C1 segment of cervical spinal cord (tissue), 14 donors: ENCODE measurements at regions not wholly inside any gene's neighbourhood (a gene's known extent, or its start where the extent isn't known, plus 50 kb on each side); places are given as distances from the start of the nearest gene placed in this dataset.
A peak's percentile ranks its signal among the peaks of the same experiment; 100 is the strongest.
"Not testable (repeated sequence)": the region's sequence is repeated elsewhere in the genome, so short reads cannot be mapped to it uniquely, and the experiment has no call there.

Source experiments
- DNase-seq, 14 donors: peaks; one replicate each; lab custom pipeline; 2025; lab: John Stamatoyannopoulos, UW

GRCh38 chr7:112982441-112983063 lies 104.1 kb downstream of the GPR85 start:
- no peak for DNase-seq

- no peak for DNase-seq
Measured at GRCh38 chr7:112981966-112982365, 104.7 kb downstream of the GPR85 start.

DNA sequence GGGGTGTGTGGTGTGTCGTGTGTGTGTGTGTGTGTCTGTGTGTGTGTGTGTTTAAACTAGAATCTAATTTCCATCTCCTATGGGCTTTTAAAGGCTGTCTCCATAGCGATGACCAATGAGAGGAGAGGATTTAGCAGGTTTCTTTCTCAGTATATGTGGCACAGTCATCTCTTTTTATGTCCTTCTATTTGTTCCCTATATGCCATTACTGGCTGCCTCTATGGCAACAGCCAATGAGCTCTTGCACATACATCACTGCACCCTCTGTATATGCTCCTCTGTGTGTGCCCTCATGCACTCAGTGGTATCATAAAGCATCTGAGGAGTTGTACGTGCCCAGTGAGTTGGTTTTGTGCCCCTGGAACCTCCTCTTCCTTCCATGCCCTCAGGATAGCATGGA lies 107.6 kb downstream of the GPR85 start:
- not testable (repeated sequence) for DNase-seq

- DNase-seq: not testable (repeated sequence)
Measured at GRCh38 chr7:112977244-112977955, 109.2 kb downstream of the GPR85 start.

- no peak for DNase-seq
Measured at GRCh38 chr7:112970771-112971170, 115.9 kb downstream of the GPR85 start.

GRCh38 chr7:112969946-112970345 lies 116.7 kb downstream of the GPR85 start:
- no peak for DNase-seq

GRCh38 chr7:112965506-112965905 lies 121.1 kb downstream of the GPR85 start:
- DNase-seq: no peak

GRCh38 chr7:112963634-112964033 lies 123.0 kb downstream of the GPR85 start:
- DNase-seq: no peak

- no peak for DNase-seq
Measured at GRCh38 chr7:112962815-112963214, 123.8 kb downstream of the GPR85 start.

DNA sequence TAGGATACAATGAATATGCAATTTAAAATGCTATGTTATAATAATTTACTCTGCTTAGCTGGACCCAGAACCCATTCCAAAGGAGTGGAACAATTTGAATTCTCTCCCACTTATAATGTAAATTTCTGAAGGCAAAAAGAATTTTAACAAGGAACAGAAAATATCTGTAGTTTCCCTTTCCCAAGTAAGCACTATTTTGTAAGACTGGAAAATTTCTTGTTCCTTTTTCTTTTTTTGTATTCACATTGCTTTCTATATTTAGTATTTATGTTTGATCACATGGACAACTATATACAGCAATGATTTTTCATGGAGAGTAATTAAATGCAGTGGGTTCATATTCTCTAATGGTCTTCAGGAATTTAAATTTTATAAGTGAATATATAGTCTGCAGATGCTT lies 127.4 kb downstream of the GPR85 start:
- DNase-seq: no peak

DNA sequence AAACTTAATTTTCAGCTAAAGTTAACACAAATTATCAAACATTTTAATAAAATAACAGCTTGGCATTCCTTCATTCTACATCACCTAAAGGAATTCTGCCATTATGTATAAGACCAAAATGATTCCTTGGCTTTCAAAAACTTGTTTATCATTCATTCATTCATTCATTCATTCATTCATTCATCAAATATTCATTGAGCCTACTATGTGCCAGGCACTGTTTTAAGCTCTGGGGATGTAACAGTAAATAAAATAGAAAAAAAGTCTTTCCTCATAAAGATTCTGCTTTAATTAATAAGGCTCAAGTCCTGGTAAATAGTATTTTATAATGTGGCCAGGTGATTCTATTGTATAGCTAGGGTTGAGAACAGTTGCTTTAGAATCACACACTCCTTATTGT lies 127.9 kb downstream of the GPR85 start:
- no peak for DNase-seq

GRCh38 chr7:112957901-112958300 lies 128.7 kb downstream of the GPR85 start:
- no peak for DNase-seq

DNA sequence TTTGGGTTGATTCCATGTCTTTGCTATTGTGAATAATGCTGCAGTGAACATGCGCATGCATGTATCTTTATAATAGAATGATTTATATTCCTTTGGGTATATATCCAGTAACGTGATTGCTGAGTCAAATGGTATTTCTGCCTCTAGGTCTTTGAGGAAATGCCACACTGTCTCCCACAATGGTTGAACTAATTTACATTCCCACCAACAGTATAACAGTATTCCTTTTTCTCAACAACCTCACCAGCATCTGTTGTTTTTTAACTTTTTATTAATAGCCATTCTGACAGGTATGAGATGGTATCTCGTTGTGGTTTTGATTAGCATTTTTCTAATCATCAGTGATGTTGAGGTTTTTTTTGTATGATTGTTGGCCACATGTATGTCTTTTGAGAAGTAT lies 133.6 kb downstream of the GPR85 start:
- DNase-seq: not testable (repeated sequence)

- no peak for DNase-seq
Measured at GRCh38 chr7:112951070-112951469, 135.6 kb downstream of the GPR85 start.

DNA sequence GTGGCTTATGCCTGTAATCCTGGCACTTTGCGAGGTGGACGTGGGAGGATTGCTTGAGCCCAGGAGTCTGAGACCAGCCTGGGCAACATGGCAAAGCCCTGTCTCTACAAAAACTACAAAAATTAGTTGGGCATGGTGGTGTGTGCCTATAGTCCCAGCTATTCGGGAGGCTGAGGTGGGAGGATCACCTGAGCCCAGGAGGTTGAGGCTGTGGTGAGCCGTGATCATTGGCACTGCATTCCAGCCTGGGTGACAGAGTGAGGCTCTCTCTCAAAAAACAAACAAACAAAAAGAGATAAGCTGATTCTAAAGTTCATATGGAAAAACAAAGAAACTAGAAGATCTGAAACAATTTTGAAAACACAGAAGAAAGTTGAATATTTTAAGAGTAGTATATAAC lies 136.9 kb downstream of the GPR85 start:
- DNase-seq: not testable (repeated sequence)

GRCh38 chr7:112946350-112946749 lies 140.3 kb downstream of the GPR85 start:
- no peak for DNase-seq

- no peak for DNase-seq
Measured at GRCh38 chr7:112945046-112945445, 141.6 kb downstream of the GPR85 start.

DNA sequence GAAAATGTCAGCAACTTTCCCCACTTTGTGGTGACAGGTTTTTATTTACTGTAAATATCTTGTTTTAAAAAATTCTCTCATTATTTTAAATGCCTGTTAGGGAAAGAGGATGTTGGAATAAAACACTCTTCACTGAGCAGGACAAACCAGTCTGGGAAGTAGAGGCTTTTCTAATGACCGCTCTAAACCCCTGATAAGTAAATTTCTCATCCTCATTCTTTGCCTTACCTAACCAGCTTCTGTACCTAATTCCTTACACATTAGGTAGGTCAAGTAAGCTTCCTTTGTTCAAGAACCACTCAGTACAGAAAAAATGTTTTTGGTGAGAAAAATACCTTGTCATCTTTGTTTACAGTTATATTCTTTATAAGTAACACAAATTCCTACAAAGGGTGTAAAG lies 143.6 kb downstream of the GPR85 start:
- DNase-seq: no peak

DNA sequence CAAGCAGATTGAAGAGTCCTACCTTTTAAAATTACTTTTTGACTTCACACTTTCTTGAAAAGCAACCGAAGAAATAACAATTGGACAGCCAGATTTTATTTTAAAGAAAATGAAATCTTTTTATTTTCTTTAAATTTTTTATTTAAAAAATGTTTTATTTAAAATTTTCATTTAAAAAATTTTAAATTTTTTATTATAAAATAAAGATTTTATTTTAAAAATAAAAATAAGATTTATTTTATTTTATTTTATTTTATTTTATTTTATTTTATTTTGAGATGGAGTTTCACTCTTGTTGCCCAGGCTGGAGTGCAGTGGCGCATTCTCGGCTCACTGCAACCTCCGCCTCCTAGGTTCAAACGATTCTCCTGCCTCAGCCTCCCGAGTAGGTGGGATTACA lies 144.5 kb downstream of the GPR85 start:
- not testable (repeated sequence) for DNase-seq

- no peak for DNase-seq
Measured at GRCh38 chr7:112940314-112940732, 146.3 kb downstream of the GPR85 start.

DNA sequence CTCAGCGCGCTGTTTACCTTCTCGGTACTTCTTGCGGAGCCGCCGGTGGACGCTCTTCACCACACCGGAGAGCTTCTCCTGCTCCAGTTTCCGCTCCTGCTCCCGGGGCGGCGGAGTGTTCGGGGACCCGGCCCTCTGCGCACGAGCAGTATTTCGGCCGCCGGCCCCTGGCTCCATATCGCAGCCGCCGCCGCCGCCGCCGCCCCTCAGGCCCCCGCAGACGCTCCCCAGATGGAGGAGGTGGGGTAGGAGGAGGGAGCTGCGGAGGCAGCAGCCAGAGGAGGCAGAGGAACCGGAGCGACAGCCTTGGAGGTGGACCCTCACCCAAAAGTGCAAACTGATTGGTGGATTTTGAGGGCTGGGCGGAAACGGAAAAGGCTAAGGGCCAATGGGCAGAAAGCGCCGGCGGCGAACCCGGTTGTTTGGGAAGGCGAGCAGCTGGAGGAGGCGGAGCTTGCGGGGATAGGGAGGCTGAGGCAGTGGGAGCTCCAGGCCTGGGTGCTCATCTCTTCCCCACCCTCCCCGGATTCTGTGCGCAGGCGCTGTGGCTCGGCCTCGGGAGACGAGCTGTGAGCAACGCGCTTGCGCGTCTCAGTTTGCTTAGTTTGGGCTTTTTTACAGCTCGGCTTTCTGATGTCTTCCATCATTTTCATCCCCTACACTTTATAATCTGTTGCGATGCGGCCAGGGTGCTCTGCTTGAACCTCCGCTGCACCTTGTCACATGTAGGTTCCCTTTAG lies 146.9 kb downstream of the GPR85 start:
- DNase-seq: peak; percentile 94 to 100 (median 99)

- peak in 10 of 14 donors; percentile 13 to 68 (median 54) for DNase-seq
Measured at GRCh38 chr7:112938863-112939573, 147.6 kb downstream of the GPR85 start.
